ENCODE measurements at regions not wholly inside any gene's neighbourhood (a gene's known extent, or its start where the extent isn't known, plus 50 kb on each side); places are given as distances from the start of the nearest gene placed in this dataset.

- dilution Hi-C loops (cut with HindIII; ENCODE audit: low sequenced_read_pairs, unreplicated experiment): no loop called here
- Histone ChIP-seq H3K27me3 (ENCODE audit: control insufficient read depth, insufficient read depth, low read length) (no peaks in the 10 kb centered on the region), H3K9ac (ENCODE audit: low read depth, low read length) (no peak overlapping the region), H4K8ac (ENCODE audit: low read depth in 2 of 2, low read length in 2 of 2) (no peak overlapping the region), H4K5ac (ENCODE audit: low read depth, low read length) (no peak overlapping the region), H3K9me3 (ENCODE audit: control insufficient read depth, insufficient read depth, low read length) (no peaks in the 10 kb centered on the region), H3K79me1 (ENCODE audit: low read depth in 1 of 2, low read length in 2 of 2) (no peaks in the 10 kb centered on the region), H3K18ac (ENCODE audit: low read depth, low read length) (no peak overlapping the region), H3K56ac (ENCODE audit: extremely low read depth, insufficient read depth, low read length) (no peak overlapping the region), H3K23ac (ENCODE audit: low read depth, low read length) (no peak overlapping the region), H2BK15ac (ENCODE audit: low read depth, low read length) (no peak overlapping the region), H3K36me3 (ENCODE audit: control insufficient read depth, insufficient read depth, low read length) (no peaks in the 10 kb centered on the region), H3K14ac (replicated peaks; ENCODE audit: low read depth, low read length) (no peak overlapping the region), H3K9me1 (ENCODE audit: insufficient read depth, low read length) (no peaks in the 10 kb centered on the region), H3K4me2 (ENCODE audit: low read depth, low read length) (no peak overlapping the region), H4K20me1 (ENCODE audit: insufficient read depth, low read length) (no peaks in the 10 kb centered on the region), H2BK20ac (ENCODE audit: low read depth, low read length) (no peak overlapping the region), H2AK9ac (replicated peaks; ENCODE audit: low read depth, low read length, poor library complexity) (no peak overlapping the region), H3K4me1 (ENCODE audit: control insufficient read depth, insufficient read depth, low read length) (no peaks in the 10 kb centered on the region), H3K4me3 (ENCODE audit: insufficient read depth, low read depth, low read length) (no peak overlapping the region), H2AFZ (replicated peaks; ENCODE audit: low read length, poor library complexity) (peak overlapping the region; percentile 11), H2BK5ac (ENCODE audit: low read depth, low read length, poor library complexity, severe bottlenecking) (no peak overlapping the region), H3K4ac (ENCODE audit: low read depth, low read length) (no peak overlapping the region), H4K91ac (ENCODE audit: insufficient read depth, low read depth, low read length) (no peak overlapping the region), H2BK120ac (ENCODE audit: low read depth, low read length) (no peak overlapping the region), H2AK5ac (ENCODE audit: low read depth, low read length) (no peak overlapping the region), H3K27ac (ENCODE audit: insufficient read depth, low read length) (no peak overlapping the region)
- DNase-seq (no peak), ATAC-seq (ENCODE audit: low read depth) (no peak)
- no peak for TF ChIP-seq CTCF (conservative IDR thresholded peaks at IDR 0.05; ENCODE audit: low read depth, low read length)
- no peak for TF ChIP-seq NFE2L2 (IDR thresholded peaks at IDR 0.05; ENCODE audit: low read depth, low read length)
- TF ChIP-seq CEBPB (IDR thresholded peaks at IDR 0.05; ENCODE audit: low read depth, low read length): no peak
- TF ChIP-seq USF2 (IDR thresholded peaks at IDR 0.05; ENCODE audit: low read depth, low read length): no peak
- TF ChIP-seq POLR2A (IDR thresholded peaks at IDR 0.05; ENCODE audit: low read depth, low read length): no peak
- no peak for TF ChIP-seq CHD1 (IDR thresholded peaks at IDR 0.05; ENCODE audit: low read depth, low read length)
- no peak for TF ChIP-seq ELK1 (IDR thresholded peaks at IDR 0.05; ENCODE audit: borderline replicate concordance, low read depth, low read length)
- no peak for TF ChIP-seq MAZ (IDR thresholded peaks at IDR 0.05; ENCODE audit: borderline replicate concordance, low read depth, low read length)
- TF ChIP-seq RFX5 (IDR thresholded peaks at IDR 0.05; ENCODE audit: low read depth, low read length): no peak
- no peak for TF ChIP-seq SMC3 (IDR thresholded peaks at IDR 0.05; ENCODE audit: low read depth, low read length)
- TF ChIP-seq MXI1 (IDR thresholded peaks at IDR 0.05; ENCODE audit: borderline replicate concordance, low read depth, low read length): no peak
- TF ChIP-seq BHLHE40 (IDR thresholded peaks at IDR 0.05; ENCODE audit: low read depth, low read length): no peak
- TF ChIP-seq RAD21 (IDR thresholded peaks at IDR 0.05; ENCODE audit: low read length): no peak
- no peak for TF ChIP-seq FOS (IDR thresholded peaks at IDR 0.05; ENCODE audit: low read depth, low read length)
- no peak for TF ChIP-seq RCOR1 (IDR thresholded peaks at IDR 0.05; ENCODE audit: insufficient replicate concordance, low read length)
- no peak for TF ChIP-seq MAFK (IDR thresholded peaks at IDR 0.05; ENCODE audit: low read depth, low read length)
- 72% methylated on average over 8 of the region's 23 CpGs; no CpG with 5 or more reads in 1 of the 2 experiments for WGBS, 2 experiments (ENCODE audit: extremely low coverage in 2 of 2, insufficient read length in 1 of 2)
- no TSS peak for BruUV-seq (replicated peaks)
- intact Hi-C loops (cut with micrococcal nuclease): no loop called here
- POLR2A ChIA-PET (ENCODE audit: unreplicated experiment): no interaction called here
- CTCF ChIA-PET: no interaction called here
- in situ Hi-C loops (cut with MboI; ENCODE audit: low sequenced_read_pairs): no loop called here
Measured at GRCh38 chr6:168867247-168868102, 386.2 kb downstream of the THBS2 start.
